ENCODE measurements at regions not wholly inside any gene's neighbourhood (a gene's known extent, or its start where the extent isn't known, plus 50 kb on each side); places are given as distances from the start of the nearest gene placed in this dataset.

DNA sequence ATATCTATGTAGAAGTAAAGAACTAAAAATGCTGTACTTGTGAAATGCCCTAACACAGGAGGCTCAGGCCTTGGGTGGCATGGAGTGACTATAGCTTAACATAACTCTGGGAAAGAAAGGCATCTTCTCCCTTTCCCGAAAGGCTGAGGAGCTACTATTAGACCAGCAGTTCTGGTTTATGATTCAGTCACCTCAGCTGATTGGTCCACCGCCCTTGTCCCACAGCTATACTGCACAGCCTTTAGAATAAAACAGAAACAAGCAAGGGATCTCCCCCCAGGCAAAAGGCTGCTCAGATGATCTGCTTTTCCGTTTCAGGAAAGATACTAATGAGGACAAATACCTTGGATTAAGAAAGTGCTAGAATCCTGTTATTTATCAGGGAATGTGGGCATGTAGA lies 171.3 kb downstream of the SNCA start:
- Histone ChIP-seq H3K4me3 (no peak overlapping the region), H3K4me1 (replicated peaks) (no peaks in the 10 kb centered on the region), H3K27me3 (replicated peaks; ENCODE audit: insufficient read depth) (no peaks in the 10 kb centered on the region), H3K9me3 (no peaks in the 10 kb centered on the region), H3K27ac (no peak overlapping the region), H3K36me3 (no peaks in the 10 kb centered on the region)
- WGBS: 91% methylated on average over 3 of the region's 3 CpGs
- intact Hi-C loops (cut with DNase I): no loop called here
- no peak for DNase-seq (ENCODE audit: low spot score)
- TF ChIP-seq POLR2A (IDR thresholded peaks at IDR 0.05) (no peak), POLR2AphosphoS5 (IDR thresholded peaks at IDR 0.05) (no peak)
- TF ChIP-seq, protein P1, sequence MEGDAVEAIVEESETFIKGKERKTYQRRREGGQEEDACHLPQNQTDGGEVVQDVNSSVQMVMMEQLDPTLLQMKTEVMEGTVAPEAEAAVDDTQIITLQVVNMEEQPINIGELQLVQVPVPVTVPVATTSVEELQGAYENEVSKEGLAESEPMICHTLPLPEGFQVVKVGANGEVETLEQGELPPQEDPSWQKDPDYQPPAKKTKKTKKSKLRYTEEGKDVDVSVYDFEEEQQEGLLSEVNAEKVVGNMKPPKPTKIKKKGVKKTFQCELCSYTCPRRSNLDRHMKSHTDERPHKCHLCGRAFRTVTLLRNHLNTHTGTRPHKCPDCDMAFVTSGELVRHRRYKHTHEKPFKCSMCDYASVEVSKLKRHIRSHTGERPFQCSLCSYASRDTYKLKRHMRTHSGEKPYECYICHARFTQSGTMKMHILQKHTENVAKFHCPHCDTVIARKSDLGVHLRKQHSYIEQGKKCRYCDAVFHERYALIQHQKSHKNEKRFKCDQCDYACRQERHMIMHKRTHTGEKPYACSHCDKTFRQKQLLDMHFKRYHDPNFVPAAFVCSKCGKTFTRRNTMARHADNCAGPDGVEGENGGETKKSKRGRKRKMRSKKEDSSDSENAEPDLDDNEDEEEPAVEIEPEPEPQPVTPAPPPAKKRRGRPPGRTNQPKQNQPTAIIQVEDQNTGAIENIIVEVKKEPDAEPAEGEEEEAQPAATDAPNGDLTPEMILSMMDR (IDR thresholded peaks at IDR 0.05): no peak

- Histone ChIP-seq H3K36me3 (no peaks in the 10 kb centered on the region), H3K4me3 (no peak overlapping the region), H3K9me3 (no peaks in the 10 kb centered on the region), H3K27ac (no peak overlapping the region), H3K4me1 (replicated peaks) (no peaks in the 10 kb centered on the region), H3K27me3 (replicated peaks; ENCODE audit: insufficient read depth) (no peaks in the 10 kb centered on the region)
- TF ChIP-seq POLR2AphosphoS5 (IDR thresholded peaks at IDR 0.05) (no peak), POLR2A (IDR thresholded peaks at IDR 0.05) (no peak)
- TF ChIP-seq, protein P1 (IDR thresholded peaks at IDR 0.05): no peak
- intact Hi-C loops (cut with DNase I): no loop called here
- DNase-seq (ENCODE audit: low spot score): no peak
Observed at GRCh38 chr4:89664521-89664920, 172.4 kb downstream of the SNCA start.

DNA sequence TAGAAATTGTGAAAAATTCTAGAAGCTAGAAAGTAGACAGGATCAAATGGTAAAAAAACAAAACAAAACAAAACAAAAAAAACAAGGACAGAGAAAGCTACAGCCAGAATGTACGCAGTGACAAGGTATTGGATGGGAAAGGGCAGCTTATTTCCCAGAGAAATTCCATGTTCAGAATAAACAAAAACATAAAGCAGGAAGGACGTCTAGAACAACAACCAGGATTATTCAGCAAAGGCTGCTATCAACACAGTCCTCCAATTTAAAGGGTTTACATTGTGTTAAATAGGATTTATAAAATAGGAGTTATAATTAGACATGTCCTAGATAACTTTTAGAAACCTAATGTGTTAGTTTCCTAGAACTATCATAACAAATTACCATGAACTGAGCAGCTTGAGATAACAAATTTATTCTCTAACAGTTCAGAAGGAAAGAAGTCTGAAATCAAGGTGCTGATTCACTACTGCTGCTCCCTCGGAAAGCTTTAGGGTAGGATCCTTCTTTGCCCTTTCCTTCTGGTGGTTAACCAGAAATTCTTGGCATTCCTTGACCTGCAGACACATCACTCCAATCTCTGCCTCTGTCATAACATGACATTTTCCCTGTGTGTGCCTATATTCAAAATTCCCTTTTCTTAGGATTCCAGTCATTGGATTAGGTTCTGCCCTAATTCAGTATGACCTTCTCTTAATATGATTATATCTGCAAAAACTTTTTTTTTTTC lies 175.6 kb downstream of the SNCA start:
- Histone ChIP-seq H3K27me3 (replicated peaks; ENCODE audit: insufficient read depth) (no peaks in the 10 kb centered on the region), H3K27ac (no peak overlapping the region), H3K4me1 (replicated peaks) (no peaks in the 10 kb centered on the region), H3K36me3 (no peaks in the 10 kb centered on the region), H3K9me3 (no peaks in the 10 kb centered on the region), H3K4me3 (no peak overlapping the region)
- WGBS: 84% methylated on average over 3 of the region's 3 CpGs
- DNase-seq (ENCODE audit: low spot score): no peak
- TF ChIP-seq, protein P1 (IDR thresholded peaks at IDR 0.05): no peak
- no peak for TF ChIP-seq POLR2A (IDR thresholded peaks at IDR 0.05)
- TF ChIP-seq POLR2AphosphoS5 (IDR thresholded peaks at IDR 0.05): no peak
- intact Hi-C loops (cut with DNase I): no loop called here

- intact Hi-C loops (cut with DNase I): no loop called here
- Histone ChIP-seq H3K4me3 (no peak overlapping the region), H3K4me1 (replicated peaks) (no peaks in the 10 kb centered on the region), H3K9me3 (no peaks in the 10 kb centered on the region), H3K27me3 (replicated peaks; ENCODE audit: insufficient read depth) (no peaks in the 10 kb centered on the region), H3K27ac (no peak overlapping the region), H3K36me3 (no peaks in the 10 kb centered on the region)
- 93% methylated on average over 4 of the region's 4 CpGs for WGBS
- TF ChIP-seq POLR2AphosphoS5 (IDR thresholded peaks at IDR 0.05) (no peak), POLR2A (IDR thresholded peaks at IDR 0.05) (no peak)
- TF ChIP-seq, protein P1 (IDR thresholded peaks at IDR 0.05): no peak
- DNase-seq (ENCODE audit: low spot score): no peak
Observed at GRCh38 chr4:89660444-89661172, 176.4 kb downstream of the SNCA start.

GRCh38 chr4:89658701-89659024 lies 178.3 kb downstream of the SNCA start:
- no peak overlapping the region for H3K27ac ChIP-seq
- DNase-seq (ENCODE audit: low spot score): no peak
- 91% methylated on average over 2 of the region's 2 CpGs for WGBS
- TF ChIP-seq POLR2AphosphoS5 (IDR thresholded peaks at IDR 0.05) (no peak), POLR2A (IDR thresholded peaks at IDR 0.05) (no peak)
- TF ChIP-seq, protein P1 (IDR thresholded peaks at IDR 0.05): no peak
- H3K4me3 ChIP-seq: no peak overlapping the region
- H3K9me3 ChIP-seq: no peaks in the 10 kb centered on the region
- intact Hi-C loops (cut with DNase I): no loop called here
- H3K36me3 ChIP-seq: no peaks in the 10 kb centered on the region
- no peaks in the 10 kb centered on the region for H3K27me3 ChIP-seq (replicated peaks; ENCODE audit: insufficient read depth)
- no peaks in the 10 kb centered on the region for H3K4me1 ChIP-seq (replicated peaks)

Measured in prostate gland (tissue), 2 donors.